Stimulated activated CD4-positive, alpha-beta T cell treated with anti-CD3 and anti-CD28 coated beads, Interleukin-2, amount 100 ng/mL, for 4 hours (primary cell): ENCODE measurements at regions not wholly inside any gene's neighbourhood (a gene's known extent, or its start where the extent isn't known, plus 50 kb on each side); places are given as distances from the start of the nearest gene placed in this dataset.

ENCODE experiments used
- DNase-seq: peaks from one replicate; pipeline ENCODE4 v3.0.0-alpha.2; 2020; ENCODE audit warnings: low read depth

DNA sequence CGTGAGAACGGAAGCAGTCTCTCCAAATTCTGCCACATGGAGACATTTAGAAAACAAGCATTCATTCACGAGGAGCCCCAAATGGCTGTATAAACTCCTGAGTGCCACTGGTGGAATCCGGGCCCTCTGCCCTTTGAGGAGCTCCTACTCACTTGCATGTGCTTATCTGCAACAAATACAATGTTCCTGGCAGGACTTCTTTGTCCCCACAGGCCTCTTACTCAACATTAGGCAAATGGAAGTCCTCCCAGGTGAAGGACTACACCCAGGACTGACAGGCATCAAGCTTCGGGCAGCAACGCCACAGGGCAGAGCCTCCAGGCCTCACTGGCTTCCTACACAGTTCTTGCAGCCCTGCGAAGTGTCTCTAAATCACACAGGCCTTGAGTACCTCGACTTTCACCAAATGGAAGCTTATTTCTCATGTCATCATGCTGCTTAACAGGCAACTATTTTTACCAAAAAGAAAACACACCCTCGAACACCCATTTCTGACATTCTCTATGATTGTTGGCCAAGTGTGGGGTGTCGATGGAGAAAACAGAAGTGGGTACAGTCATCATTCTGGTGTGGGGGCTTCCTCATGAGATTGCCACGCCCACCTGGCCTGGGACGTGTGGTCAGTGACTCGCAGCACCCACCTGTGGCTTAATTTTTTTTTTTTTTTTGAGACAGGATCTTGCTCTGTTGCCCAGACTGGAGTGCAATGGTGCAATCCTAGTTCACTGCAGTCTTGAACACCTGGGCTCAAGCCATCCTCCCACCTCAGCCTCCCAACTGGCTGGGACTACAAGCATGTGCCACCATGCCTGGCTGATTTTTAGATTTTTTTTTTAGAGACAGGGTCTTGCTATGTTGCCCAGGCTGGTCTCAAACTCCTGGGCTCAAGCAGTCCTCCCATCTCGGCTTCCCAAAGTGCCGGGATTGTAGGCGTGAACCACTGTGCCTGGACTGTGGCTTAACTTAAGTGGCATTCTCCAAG, 186.8 kb upstream of the GLI2 start:
- no peak for DNase-seq

DNA sequence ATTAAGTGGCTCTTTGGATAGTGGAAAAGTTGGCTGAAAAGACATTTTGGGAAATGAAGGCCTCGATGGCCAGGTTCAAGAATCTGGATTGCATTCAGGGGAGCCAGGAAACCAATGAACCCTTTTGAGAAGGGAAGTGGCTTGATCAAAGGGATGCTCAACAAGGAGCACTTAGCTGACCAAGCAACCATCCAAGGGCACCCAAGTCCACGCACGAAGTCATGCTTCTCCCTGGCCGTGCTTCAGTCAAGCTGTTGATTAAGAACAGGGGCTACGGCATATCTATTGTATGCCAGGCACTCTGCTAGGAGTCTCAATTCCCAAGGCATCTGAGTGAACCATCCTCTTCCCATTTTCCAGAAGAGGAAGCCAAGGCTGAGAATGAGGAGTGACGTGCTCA, 185.8 kb upstream of the GLI2 start:
- no peak for DNase-seq

DNA sequence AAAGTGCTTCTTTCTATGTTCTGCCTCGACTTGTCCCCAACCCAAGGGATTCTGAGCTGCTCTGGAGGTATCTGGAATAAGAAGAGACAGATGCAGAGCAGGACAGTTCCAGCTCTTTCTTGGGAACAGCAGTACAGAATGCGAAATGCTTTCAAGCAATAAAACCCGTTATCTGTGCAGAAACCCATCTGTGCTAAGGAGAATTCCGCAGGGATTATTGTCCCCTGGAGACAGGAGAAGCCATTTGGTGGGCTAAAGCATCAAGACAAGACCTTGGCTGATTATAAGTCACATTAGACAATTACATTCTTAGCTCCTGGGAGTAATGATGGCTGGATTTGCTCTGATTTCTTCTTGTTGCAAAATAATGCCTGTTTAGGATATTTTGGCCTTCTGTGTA, 185.4 kb upstream of the GLI2 start:
- DNase-seq, result no peak

DNA sequence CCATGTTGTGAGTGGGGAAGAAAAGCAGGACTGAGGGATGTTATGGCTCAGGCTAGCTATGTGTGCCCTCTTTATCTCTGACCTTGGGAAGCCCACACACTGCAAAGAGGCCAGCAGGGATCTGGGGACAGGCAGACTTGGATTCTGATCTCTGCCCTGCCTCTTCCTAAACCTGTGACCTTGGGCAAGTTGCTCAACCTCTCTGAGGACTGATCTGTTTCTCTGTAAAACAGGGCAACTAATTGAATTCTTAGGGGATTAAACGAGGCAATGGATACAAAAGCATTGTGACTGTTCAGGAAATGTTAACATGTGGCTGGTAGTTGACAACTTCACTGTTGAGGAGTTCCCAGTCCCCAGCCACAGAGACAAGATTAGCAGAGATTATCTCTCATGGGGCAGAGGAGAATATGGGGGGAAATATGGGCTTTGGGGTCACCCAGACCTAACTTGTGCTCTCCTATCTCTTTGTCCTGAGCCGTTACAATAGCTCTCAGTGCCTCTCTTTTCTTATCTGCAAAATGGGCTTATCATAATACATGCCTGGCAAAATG, 184.7 kb upstream of the GLI2 start:
- DNase-seq, result no peak

DNA sequence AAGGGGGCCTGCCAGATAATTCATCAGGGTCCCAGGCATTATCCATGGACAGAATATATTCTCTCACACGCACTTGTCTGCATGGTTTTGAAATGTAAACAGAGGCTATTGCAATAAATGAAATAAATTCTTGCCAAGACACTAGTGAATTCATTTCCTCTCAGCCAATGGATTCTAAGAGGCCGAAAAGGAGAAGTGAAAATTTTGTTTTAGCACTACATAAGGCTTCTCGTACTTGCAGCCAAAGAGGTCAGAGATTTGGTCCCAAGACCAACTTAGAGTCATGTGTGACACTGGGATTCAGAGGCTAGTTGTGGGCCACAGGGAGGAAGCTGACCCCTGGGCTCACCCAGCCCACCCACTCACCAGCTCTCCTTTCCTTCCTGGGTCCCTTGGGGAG, 184.1 kb upstream of the GLI2 start:
- no peak for DNase-seq

DNA sequence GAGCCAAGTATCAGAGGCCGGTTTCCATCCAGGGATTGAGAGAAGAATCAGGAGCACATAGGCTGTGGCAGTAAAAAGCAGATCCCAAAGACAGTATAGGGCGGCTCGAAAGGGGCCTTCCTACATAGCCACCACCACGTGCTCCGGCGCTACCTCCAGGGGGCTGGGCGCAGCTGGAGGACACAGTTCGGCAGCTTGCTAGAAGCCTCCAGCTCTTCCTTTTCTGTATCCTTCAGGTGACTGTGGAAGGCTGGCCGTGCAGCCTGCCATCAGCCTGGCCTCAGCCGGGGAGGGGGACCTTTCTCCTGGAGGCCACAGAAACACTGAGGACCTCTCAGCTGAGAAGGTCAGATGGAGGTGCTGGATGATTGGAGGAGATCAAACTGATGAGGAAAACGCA, 183.6 kb upstream of the GLI2 start:
- no peak for DNase-seq

DNA sequence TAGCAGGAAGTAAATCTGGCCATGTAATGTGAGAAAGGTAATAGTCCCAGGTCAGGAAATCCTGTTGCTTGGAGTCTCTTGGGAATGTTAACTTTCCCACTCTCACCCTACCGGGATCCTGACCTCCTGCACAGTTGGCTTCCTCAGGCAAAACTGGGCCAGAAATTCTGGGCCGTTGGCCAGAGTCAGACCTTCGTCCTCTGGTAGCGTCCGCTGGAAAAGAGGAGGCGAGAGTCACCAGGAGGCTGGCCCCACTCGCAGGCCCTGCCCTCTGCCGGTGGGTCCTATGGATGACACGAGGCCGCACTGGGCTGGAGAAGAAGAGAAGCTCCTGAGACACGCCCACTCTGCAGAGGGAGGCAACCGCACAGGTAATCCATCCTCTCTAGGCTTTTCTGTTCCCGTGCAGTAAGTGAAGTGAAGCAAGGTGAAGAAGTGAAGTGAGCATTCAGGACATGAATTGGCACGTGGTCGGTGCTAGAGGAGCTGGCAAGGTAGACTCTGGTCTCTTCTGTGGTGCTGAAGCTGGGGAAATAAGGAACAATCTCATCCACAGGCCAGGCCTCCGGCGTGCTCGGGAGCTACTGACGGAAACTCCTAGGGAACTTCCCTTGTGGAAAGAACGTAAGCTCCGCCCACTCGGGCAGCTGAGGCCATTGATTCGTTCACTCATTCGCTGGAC, 182.7 kb upstream of the GLI2 start:
- no peak for DNase-seq

DNA sequence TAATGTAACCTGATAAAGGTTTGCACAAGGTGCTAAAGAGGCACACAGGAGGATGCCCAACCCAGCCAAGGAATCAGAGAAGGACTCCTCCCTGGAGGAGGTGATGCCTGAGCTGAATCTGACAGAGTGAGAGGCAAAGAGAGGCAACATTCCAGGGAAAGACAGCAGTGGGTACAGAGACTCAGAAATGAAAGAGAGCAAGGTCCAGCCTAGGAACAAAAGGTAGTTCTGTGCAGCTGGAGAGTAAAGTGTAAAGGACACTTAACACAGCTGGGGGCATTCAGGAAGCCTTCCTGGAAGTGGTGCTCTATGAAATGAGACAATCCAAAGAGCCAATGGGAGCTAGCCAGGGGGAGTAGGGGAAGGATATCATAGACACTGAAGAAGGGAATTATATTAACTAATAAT, 181.0 kb upstream of the GLI2 start:
- no peak for DNase-seq

DNA sequence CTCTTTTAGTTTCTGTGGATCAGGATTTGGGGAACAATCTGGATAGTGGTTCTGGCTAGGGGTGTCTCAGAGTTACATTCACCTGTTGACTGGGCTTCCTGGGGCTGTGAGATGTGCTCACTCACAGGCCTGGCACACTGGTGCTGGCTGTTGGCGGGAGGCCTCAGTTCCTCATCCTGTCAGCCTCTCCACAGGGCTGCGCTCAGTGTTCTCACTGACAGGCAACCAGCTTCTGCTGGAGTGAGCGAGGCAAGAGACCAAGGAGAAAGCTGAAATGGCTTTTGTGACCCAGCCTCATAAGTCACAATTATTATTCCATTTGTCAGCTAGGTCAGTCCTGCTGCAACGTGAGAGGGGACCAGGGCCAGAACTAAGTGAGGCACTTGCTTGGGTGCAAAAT, 180.6 kb upstream of the GLI2 start:
- no peak for DNase-seq

DNA sequence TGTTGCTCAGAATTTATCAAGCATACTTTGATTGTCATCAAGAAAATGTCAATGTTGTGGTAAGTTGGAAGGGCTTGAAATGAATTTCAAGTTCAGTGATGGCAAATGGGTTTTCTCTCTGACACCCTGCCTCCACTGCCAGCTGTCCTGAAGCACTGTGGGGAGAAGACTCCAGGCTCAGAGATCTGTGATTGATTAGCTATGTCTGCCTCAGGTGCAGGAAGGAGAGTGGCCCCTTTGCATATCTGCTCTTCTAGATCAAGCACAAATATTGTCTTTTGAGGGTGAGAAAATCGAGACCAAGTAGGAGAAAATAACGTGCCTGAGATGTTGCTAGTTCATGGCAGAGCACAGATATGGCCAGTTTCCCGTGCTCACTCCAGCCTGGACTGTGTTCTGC, 178.8 kb upstream of the GLI2 start:
- DNase-seq, result no peak

DNA sequence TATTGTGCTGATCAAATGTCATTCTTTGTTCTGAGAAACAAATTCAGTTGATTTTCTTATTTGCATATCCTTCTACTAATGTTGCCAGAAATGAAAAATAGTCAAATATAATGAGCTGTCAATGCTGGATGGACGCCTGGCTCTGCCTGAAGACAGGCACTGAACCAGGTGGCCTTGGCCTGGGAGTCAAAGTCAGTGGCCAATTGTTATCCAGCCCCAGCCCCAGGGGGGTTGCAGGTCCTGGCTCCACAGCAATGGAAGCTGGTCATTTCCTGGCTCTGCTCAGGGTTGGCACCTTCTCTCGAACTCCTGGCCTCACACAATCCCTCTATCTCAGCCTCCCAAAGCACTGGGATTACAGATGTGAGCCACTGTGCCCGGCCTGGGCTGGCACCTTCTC, 176.8 kb upstream of the GLI2 start:
- no peak for DNase-seq

DNA sequence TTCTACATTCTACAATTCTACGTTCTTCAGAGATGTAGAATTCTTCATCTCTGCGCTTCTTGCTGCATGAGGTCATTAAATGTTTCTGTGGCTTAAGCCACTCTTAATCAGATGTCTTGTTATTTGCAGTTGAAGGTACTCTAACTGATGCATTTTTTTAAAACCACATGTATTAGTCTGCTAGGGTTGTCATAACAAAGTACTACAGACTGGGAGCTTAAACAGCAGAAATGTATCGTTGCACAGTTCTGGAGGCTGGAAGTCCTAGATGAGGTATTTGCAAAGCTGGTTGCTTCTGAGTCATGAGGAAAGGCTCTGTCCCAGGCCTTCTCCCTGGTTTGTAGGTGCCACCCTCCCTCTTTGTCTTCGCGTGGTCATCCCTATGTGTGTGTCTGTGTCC, 176.3 kb upstream of the GLI2 start:
- DNase-seq, result no peak

DNA sequence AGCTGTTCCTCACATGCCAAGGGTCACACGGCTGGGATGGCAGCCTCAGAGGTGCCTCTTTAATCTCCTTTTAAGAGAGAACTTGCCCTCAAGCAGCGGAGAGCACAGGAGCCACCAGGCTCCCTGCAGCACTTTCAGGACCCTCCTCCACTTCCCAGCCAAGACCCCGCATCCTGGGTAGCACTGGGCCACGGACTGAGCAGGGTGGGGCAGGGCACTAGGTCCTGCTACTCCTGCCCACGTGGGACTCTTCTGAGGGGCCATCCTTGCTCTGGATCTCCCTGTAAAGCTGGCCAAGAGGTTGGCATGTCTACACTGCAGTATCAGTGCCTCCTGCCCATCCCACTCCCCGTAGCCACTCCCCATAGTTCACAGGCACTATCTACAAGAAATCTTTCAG, 175.3 kb upstream of the GLI2 start:
- no peak for DNase-seq

DNA sequence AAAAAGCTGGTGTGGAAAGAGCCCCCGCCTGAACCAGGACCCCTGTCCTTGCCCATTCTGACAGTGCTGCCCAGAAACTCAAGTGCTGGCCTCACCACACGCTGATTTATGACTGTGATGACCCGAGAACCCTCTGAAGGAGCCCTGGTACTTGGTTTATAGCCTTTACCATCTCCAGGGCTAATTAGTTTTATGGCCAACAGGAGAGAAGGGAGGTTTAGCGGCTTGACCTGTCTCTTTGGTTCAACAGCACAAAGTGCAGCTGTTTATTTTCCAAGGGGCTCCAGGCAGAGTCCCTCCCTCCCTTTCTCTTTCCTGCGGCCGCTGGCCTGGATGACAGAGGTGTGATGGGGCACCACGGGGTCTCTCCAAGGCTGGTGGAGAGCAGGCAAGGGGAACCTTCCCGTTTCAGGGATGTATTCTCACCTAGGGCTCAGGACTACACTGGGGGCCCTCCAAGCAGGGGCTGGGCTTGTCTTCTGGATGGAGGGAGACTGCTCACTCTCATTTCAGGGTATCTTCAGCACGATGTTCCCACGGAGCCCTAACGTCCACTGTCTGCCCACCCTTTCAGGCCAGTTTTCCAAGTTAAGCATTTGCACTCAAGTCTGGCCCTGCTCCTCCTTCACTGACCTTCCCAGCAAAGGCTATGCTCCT, 174.2 kb upstream of the GLI2 start:
- DNase-seq, result no peak

DNA sequence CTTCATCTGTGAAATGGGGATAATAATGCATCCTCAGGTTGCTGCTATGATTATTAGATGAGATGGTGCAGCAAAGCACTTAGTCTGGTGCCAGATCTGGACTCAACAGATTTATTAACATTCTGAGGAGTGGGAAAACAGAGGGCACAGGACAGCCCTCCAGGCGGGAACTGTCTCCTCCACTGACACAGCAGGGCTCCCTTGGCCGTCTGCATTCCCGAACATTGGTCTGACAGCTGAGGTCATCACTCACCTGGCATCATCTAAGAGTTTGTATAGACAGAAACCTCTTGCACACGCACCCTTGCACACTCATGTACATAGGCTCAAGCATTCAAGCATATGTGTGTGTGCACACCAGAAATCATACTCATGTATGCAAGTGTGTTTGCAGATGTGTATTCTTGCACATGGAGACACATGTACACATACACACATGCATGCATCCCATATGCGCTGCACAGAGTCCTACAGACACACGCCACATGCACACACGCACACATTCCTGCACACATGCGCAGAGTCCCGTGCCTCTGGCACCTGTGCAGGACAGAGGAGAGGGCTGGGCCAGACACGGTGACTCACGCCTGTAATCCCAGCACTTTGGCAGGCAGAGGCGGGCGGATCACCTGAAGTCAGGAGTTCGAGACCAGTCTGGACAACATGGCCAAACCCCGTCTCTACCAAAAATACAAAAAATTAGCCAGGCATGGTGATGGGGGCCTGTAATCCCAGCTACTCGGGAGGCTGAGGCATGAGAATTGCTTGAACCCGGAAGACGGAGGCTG, 173.3 kb upstream of the GLI2 start:
- DNase-seq, result no peak

DNA sequence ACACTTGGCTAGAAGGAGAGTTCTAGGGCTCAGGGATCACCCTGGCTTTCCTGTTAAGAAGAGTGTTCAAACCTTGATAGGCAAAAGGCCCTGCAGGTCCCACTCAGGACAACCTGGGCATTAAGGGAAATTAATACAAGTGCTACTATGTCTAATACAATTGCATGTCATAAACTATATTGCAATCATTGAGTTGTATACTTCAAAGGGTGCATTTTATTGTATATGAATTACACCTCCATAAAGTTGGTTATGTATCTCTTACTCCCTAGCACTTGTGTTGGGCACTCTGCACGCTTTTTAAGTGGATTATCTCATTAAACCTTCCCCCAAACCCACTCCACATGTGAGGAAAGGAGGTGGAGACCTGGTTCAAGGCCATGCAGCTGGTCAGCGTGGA, 172.1 kb upstream of the GLI2 start:
- DNase-seq, result no peak

DNA sequence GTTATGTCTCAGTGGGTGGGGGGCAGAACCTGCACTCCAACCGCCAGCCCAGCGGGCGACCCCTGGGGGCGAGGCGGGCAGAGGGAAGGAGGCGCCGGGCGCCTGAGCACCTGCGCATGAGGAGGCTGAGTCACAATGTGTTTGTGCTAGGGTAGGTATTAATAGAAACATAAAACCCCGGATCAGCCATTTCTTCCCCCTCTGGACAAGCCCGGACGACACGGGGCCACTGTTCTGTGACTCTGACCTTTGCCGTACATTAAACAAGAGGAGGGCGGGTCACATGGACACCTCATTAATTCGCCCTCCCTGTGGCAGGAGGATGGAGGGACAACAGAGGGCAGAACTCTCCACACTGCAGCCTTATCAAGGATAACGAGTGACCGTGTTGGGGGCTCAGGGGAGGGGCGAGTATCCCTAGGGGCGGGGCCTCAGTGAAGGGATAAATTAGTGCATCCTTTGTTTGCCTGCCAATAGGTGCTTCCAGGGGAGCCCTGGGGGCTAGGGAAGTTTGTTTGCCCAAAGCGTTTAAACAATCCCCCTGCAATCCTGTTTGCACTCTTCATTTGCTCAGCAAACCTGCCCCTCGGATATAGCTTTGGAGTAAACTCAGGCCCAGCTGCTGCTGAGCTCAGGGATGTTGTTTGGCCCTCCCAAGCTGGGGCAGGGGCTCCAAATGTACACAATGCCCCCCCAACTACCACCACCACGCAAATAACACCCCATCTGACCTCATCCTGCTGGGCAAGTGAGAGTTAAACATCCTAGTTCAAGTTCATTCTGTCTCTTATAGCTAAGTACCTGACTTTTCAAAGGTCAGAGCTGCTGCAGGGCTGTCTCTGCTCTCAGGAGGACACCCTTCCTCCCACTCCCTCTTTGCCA, 171.2 kb upstream of the GLI2 start:
- no peak for DNase-seq

DNA sequence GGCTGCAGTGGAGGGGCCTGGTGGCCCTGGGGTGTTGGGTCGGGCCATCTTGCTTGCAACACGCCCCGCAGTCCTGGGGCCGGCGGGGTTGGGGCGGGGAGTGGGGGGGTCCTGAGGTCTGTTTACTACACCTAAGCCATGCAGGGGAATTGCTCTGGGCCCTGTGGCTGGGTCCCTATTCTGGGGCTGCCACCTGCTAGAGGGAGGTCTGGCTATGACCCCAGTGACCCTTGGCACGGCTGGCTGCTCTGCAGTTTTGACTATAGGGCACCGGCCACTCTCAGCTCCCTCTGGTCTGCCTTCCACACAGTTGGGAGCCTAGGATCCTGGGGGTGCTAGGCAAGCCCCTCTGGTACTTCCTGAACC, 170.6 kb upstream of the GLI2 start:
- DNase-seq, result no peak

DNA sequence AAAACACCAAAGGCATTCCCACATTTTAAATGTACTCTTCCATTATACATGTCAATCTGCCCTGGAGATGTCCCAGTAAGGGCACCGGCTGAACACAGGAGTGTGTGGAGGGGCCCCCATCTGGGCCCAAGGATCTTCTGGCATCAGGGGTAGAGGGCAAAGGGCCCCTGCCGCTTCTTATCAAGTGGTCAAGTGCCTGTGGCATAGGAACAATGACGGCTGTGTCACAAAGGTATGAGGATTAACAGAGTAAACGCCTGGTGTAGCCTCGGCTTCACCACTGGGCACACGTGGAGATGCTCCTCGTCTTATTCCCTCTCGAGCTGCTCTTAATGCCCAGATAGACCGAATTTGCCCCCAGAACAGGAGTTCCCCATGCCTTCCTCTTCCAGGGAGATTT, 169.7 kb upstream of the GLI2 start:
- no peak for DNase-seq

DNA sequence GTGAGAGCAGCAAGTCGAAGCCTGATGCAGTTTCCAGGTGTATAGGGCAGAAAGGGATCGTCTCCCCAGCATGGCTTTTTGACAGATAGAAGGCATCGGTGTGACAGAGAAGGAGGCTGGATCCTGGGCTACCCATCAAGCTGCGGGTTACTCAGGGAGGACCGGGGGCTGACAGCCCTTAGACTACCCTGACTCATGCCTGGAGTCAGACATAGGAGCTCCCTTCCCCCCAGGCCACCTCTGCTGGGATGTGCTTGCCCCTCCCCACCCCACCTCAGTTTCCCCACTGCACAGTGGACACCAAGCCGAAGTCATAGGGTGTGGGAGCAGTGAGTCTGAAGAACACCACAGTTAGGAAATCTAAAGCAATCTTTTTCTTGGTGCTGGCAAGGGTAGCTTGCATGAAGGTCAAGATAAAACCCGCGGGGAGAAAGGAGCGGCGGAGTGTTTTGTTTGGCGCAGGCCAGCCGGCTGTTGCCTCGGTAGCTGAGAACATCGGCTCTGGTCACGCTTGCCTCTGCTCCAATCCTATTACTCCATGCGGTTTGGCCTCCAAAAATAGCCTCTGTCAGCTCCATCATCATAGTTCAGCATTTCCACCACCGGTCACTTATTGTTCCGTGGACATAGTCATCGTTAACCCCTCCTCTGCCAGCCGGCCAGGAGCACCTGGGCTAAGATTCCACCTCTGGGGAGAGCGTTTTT, 169.2 kb upstream of the GLI2 start:
- DNase-seq, result no peak
